ENCODE measurements at regions not wholly inside any gene's neighbourhood (a gene's known extent, or its start where the extent isn't known, plus 50 kb on each side); places are given as distances from the start of the nearest gene placed in this dataset.

GRCh38 chr5:63141591-63141990, 563.0 kb downstream of the LRRC70 start:
- H3K27me3 Mint-ChIP-seq = no peaks in the 10 kb centered on the region
- DNase-seq (no peak), ATAC-seq (replicated peaks) (no peak)
- H3K9me3 Mint-ChIP-seq = peaks cover 0 to 1% of the 10 kb centered on the region in 2 donors
- no peaks in the 10 kb centered on the region for H3K4me1 Mint-ChIP-seq
- no peak overlapping the region for H3K4me3 Mint-ChIP-seq
- no peak overlapping the region for H3K27ac Mint-ChIP-seq
- no peaks in the 10 kb centered on the region for H3K36me3 Mint-ChIP-seq

GRCh38 chr5:63135291-63135690, 556.7 kb downstream of the LRRC70 start:
- H3K36me3 Mint-ChIP-seq = no peaks in the 10 kb centered on the region
- ATAC-seq (replicated peaks) = no peak
- H3K9me3 Mint-ChIP-seq = no peaks in the 10 kb centered on the region
- DNase-seq = no peak
- H3K4me1 Mint-ChIP-seq = no peaks in the 10 kb centered on the region
- H3K27me3 Mint-ChIP-seq = no peaks in the 10 kb centered on the region
- H3K4me3 Mint-ChIP-seq = no peak overlapping the region
- no peak overlapping the region for H3K27ac Mint-ChIP-seq

- no peak overlapping the region for H3K27ac Mint-ChIP-seq
- H3K4me1 Mint-ChIP-seq = no peaks in the 10 kb centered on the region
- no peak for ATAC-seq (replicated peaks)
- H3K4me3 Mint-ChIP-seq = no peak overlapping the region
- no peaks in the 10 kb centered on the region for H3K36me3 Mint-ChIP-seq
- no peaks in the 10 kb centered on the region for H3K27me3 Mint-ChIP-seq
- H3K9me3 Mint-ChIP-seq = no peaks in the 10 kb centered on the region
- no peak for DNase-seq
Observed at GRCh38 chr5:63131626-63132285, 553.1 kb downstream of the LRRC70 start.

- DNase-seq = no peak
- H3K9me3 Mint-ChIP-seq = no peaks in the 10 kb centered on the region
- H3K4me3 Mint-ChIP-seq = no peak overlapping the region
- no peaks in the 10 kb centered on the region for H3K27me3 Mint-ChIP-seq
- H3K4me1 Mint-ChIP-seq = no peaks in the 10 kb centered on the region
- no peak overlapping the region for H3K27ac Mint-ChIP-seq
- ATAC-seq (replicated peaks) = no peak
- H3K36me3 Mint-ChIP-seq = no peaks in the 10 kb centered on the region
Observed at GRCh38 chr5:63128761-63129160, 550.1 kb downstream of the LRRC70 start.

- Mint-ChIP-seq H3K4me3 (no peak overlapping the region), H3K36me3 (no peaks in the 10 kb centered on the region), H3K27ac (no peak overlapping the region), H3K4me1 (no peaks in the 10 kb centered on the region), H3K27me3 (no peaks in the 10 kb centered on the region), H3K9me3 (no peaks in the 10 kb centered on the region)
- ATAC-seq (replicated peaks) (no peak), DNase-seq (no peak)
Observed at GRCh38 chr5:63128018-63128417, 549.4 kb downstream of the LRRC70 start.

GRCh38 chr5:63127054-63127453, 548.4 kb downstream of the LRRC70 start:
- ATAC-seq (replicated peaks) (no peak), DNase-seq (no peak)
- no peaks in the 10 kb centered on the region for H3K9me3 Mint-ChIP-seq
- H3K27me3 Mint-ChIP-seq = no peaks in the 10 kb centered on the region
- no peak overlapping the region for H3K27ac Mint-ChIP-seq
- H3K4me3 Mint-ChIP-seq = no peak overlapping the region
- H3K4me1 Mint-ChIP-seq = no peaks in the 10 kb centered on the region
- no peaks in the 10 kb centered on the region for H3K36me3 Mint-ChIP-seq

GRCh38 chr5:63125862-63126261, 547.2 kb downstream of the LRRC70 start:
- Mint-ChIP-seq H3K27ac (no peak overlapping the region), H3K4me3 (no peak overlapping the region), H3K4me1 (no peaks in the 10 kb centered on the region), H3K27me3 (no peaks in the 10 kb centered on the region), H3K36me3 (no peaks in the 10 kb centered on the region), H3K9me3 (no peaks in the 10 kb centered on the region)
- peak; percentile 62 to 78 for ATAC-seq (replicated peaks)
- no peak for DNase-seq

- no peaks in the 10 kb centered on the region for H3K9me3 Mint-ChIP-seq
- no peak for DNase-seq
- no peaks in the 10 kb centered on the region for H3K36me3 Mint-ChIP-seq
- no peak overlapping the region for H3K27ac Mint-ChIP-seq
- no peaks in the 10 kb centered on the region for H3K27me3 Mint-ChIP-seq
- no peak overlapping the region for H3K4me3 Mint-ChIP-seq
- no peak for ATAC-seq (replicated peaks)
- H3K4me1 Mint-ChIP-seq = no peaks in the 10 kb centered on the region
Observed at GRCh38 chr5:63125392-63125791, 546.8 kb downstream of the LRRC70 start.

- no peak overlapping the region for H3K4me3 Mint-ChIP-seq
- H3K9me3 Mint-ChIP-seq = no peaks in the 10 kb centered on the region
- H3K4me1 Mint-ChIP-seq = no peaks in the 10 kb centered on the region
- H3K36me3 Mint-ChIP-seq = no peaks in the 10 kb centered on the region
- ATAC-seq (replicated peaks) (no peak), DNase-seq (no peak)
- no peak overlapping the region for H3K27ac Mint-ChIP-seq
- peaks cover 0 to under 1% of the 10 kb centered on the region in 2 donors for H3K27me3 Mint-ChIP-seq
Observed at GRCh38 chr5:63124266-63124665, 545.6 kb downstream of the LRRC70 start.

GRCh38 chr5:63121471-63121870, 542.9 kb downstream of the LRRC70 start:
- no peaks in the 10 kb centered on the region for H3K4me1 Mint-ChIP-seq
- H3K36me3 Mint-ChIP-seq = no peaks in the 10 kb centered on the region
- no peak overlapping the region for H3K4me3 Mint-ChIP-seq
- ATAC-seq (replicated peaks) (no peak), DNase-seq (no peak)
- H3K27me3 Mint-ChIP-seq = peaks cover 0 to 4% of the 10 kb centered on the region in 2 donors
- no peak overlapping the region for H3K27ac Mint-ChIP-seq
- no peaks in the 10 kb centered on the region for H3K9me3 Mint-ChIP-seq

GRCh38 chr5:63118221-63118620, 539.6 kb downstream of the LRRC70 start:
- ATAC-seq (replicated peaks) (no peak), DNase-seq (no peak)
- no peak overlapping the region for H3K27ac Mint-ChIP-seq
- no peak overlapping the region for H3K4me3 Mint-ChIP-seq
- no peaks in the 10 kb centered on the region for H3K36me3 Mint-ChIP-seq
- H3K4me1 Mint-ChIP-seq = no peaks in the 10 kb centered on the region
- H3K27me3 Mint-ChIP-seq = peaks cover 0 to 4% of the 10 kb centered on the region in 2 donors
- no peaks in the 10 kb centered on the region for H3K9me3 Mint-ChIP-seq

- no peaks in the 10 kb centered on the region for H3K27me3 Mint-ChIP-seq
- H3K36me3 Mint-ChIP-seq = no peaks in the 10 kb centered on the region
- ATAC-seq (replicated peaks) (peak in 1 of 2 donors; percentile 33), DNase-seq (no peak)
- H3K4me3 Mint-ChIP-seq = no peak overlapping the region
- H3K4me1 Mint-ChIP-seq = no peaks in the 10 kb centered on the region
- H3K9me3 Mint-ChIP-seq = no peaks in the 10 kb centered on the region
- H3K27ac Mint-ChIP-seq = no peak overlapping the region
Observed at GRCh38 chr5:63111891-63112290, 533.3 kb downstream of the LRRC70 start.

GRCh38 chr5:63101870-63102269, 523.3 kb downstream of the LRRC70 start:
- no peak overlapping the region for H3K27ac Mint-ChIP-seq
- H3K27me3 Mint-ChIP-seq = no peaks in the 10 kb centered on the region
- ATAC-seq (replicated peaks) = no peak
- H3K4me3 Mint-ChIP-seq = no peak overlapping the region
- H3K9me3 Mint-ChIP-seq = peaks cover 0 to 2% of the 10 kb centered on the region in 2 donors
- DNase-seq = no peak
- no peaks in the 10 kb centered on the region for H3K36me3 Mint-ChIP-seq
- H3K4me1 Mint-ChIP-seq = no peaks in the 10 kb centered on the region

- Mint-ChIP-seq H3K27ac (no peak overlapping the region), H3K36me3 (no peaks in the 10 kb centered on the region), H3K27me3 (no peaks in the 10 kb centered on the region), H3K9me3 (peaks cover 0 to 2% of the 10 kb centered on the region in 2 donors), H3K4me1 (no peaks in the 10 kb centered on the region), H3K4me3 (no peak overlapping the region)
- DNase-seq (no peak), ATAC-seq (replicated peaks) (no peak)
Observed at GRCh38 chr5:63097286-63097685, 518.7 kb downstream of the LRRC70 start.

- H3K9me3 Mint-ChIP-seq = peaks cover 2 to 4% of the 10 kb centered on the region in 2 donors
- ATAC-seq (replicated peaks) (no peak), DNase-seq (no peak)
- H3K4me3 Mint-ChIP-seq = no peak overlapping the region
- no peaks in the 10 kb centered on the region for H3K27me3 Mint-ChIP-seq
- H3K27ac Mint-ChIP-seq = no peak overlapping the region
- no peaks in the 10 kb centered on the region for H3K36me3 Mint-ChIP-seq
- H3K4me1 Mint-ChIP-seq = no peaks in the 10 kb centered on the region
Observed at GRCh38 chr5:63094730-63095129, 516.1 kb downstream of the LRRC70 start.

GRCh38 chr5:63089147-63089546, 510.5 kb downstream of the LRRC70 start:
- no peaks in the 10 kb centered on the region for H3K27me3 Mint-ChIP-seq
- ATAC-seq (replicated peaks) = no peak
- H3K9me3 Mint-ChIP-seq = peaks cover 4% of the 10 kb centered on the region in 2 donors
- no peaks in the 10 kb centered on the region for H3K4me1 Mint-ChIP-seq
- no peaks in the 10 kb centered on the region for H3K36me3 Mint-ChIP-seq
- no peak for DNase-seq
- no peak overlapping the region for H3K27ac Mint-ChIP-seq
- no peak overlapping the region for H3K4me3 Mint-ChIP-seq

Measured in stimulated activated naive B cell treated with anti-CD40 and anti-IgM and Interleukin-4, amounts not matched to agents 10 μg/mL and 1 μg/mL and 100 μg/mL, for 72 hours (primary cell).